Prostate gland (tissue), 2 donors: ENCODE measurements at regions not wholly inside any gene's neighbourhood (a gene's known extent, or its start where the extent isn't known, plus 50 kb on each side); places are given as distances from the start of the nearest gene placed in this dataset.

ENCODE experiments used
- DNase-seq: peaks from one replicate; pipeline ENCODE4 v3.0.0-alpha.2; 2019; ENCODE audit warnings: low spot score
- H3K27ac ChIP-seq, 2 donors: fragments of 200-600 bp; sonication (generic); 2 replicates each; pipeline ENCODE4 v1.5.1; 2017 to 2019
- H3K27me3 ChIP-seq: fragments of 200-600 bp; sonication (generic); replicated peaks from 2 replicates; pipeline ENCODE4 v1.5.1; 2019; ENCODE audit not compliant: insufficient read depth
- H3K36me3 ChIP-seq, 2 donors: fragments of 200-600 bp; sonication (generic); 1 replicate in 1 of 2; 2 replicates in 1 of 2; pipeline versions ENCODE4 v1.5.1 to v1.8.1; 2017 to 2019
- H3K4me1 ChIP-seq: fragments of 200-600 bp; sonication (generic); replicated peaks from 2 replicates; pipeline ENCODE4 v1.5.1; 2019
- H3K4me3 ChIP-seq, 2 donors: fragments of 200-600 bp; sonication (generic); 2 replicates each; pipeline ENCODE4 v1.5.1; 2017 to 2019
- H3K9me3 ChIP-seq: fragments of 200-600 bp; sonication (generic); 2 replicates; pipeline ENCODE4 v1.5.1; 2017
- POLR2A ChIP-seq: fragments of 450-650 bp; IDR thresholded peaks from one replicate; pipeline ENCODE4 v1.6.1; 2016; ENCODE audit warnings: antibody characterized with exemption, mild to moderate bottlenecking
- POLR2AphosphoS5 ChIP-seq: sonication (generic); formaldehyde crosslinking; IDR thresholded peaks from one replicate; pipeline ENCODE4 v1.6.1; 2017; ENCODE audit warnings: antibody characterized with exemption
- WGBS: methylation state at CpG from one replicate; pipeline ENCODE4 v1.1.5; 2018; 5-methylcytosine and 5-hydroxymethylcytosine counted together
- intact Hi-C: fragments of 100-400 bp; cut with DNase I; formaldehyde crosslinking; loops from one replicate; pipeline ENCODE4 v1.14.2; 2022
- TF ChIP-seq, protein P1 (sequence below), 4 experiments: fragments of 200-600 bp in 2 of 4; fragments of 450-650 bp in 2 of 4; sonication (generic) in 2 of 4; IDR thresholded peaks; 1 replicate in 3 of 4; 2 replicates in 1 of 4; pipeline ENCODE4 v1.5.1; 2016 to 2019; ENCODE audit warnings: antibody characterized with exemption in 4 of 4, mild to moderate bottlenecking in 2 of 4, moderate library complexity in 2 of 4

DNA sequence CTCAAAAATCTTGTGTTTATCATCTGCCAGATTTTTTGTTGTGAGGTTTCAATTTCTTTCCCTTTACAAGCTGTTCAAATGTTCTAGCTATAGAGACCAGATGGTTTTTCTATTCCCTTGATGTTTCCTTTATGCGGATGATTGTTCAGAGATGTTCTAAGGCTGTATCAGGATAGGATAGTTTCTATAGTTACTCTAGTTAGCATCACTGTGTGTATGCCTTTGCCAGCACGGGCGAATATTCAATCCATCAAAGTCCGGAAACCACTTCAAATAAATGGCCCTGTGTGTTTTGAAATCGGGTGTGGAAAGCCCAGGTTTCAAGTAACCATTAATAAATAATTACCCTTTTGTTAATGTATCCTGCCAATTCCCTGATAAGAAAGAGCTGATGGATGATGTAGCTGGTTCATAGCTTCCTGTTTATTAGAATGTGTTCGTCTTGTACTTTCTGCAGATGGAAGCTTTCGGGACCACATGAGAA, 149.8 kb upstream of the PRKCQ start:
- no peaks in the 10 kb centered on the region for H3K27me3 ChIP-seq
- no peak overlapping the region for H3K27ac ChIP-seq
- H3K4me3 ChIP-seq, result no peak overlapping the region
- H3K4me1 ChIP-seq, result no peaks in the 10 kb centered on the region
- no peak for TF ChIP-seq POLR2A
- TF ChIP-seq POLR2AphosphoS5, result no peak
- TF ChIP-seq, protein P1, sequence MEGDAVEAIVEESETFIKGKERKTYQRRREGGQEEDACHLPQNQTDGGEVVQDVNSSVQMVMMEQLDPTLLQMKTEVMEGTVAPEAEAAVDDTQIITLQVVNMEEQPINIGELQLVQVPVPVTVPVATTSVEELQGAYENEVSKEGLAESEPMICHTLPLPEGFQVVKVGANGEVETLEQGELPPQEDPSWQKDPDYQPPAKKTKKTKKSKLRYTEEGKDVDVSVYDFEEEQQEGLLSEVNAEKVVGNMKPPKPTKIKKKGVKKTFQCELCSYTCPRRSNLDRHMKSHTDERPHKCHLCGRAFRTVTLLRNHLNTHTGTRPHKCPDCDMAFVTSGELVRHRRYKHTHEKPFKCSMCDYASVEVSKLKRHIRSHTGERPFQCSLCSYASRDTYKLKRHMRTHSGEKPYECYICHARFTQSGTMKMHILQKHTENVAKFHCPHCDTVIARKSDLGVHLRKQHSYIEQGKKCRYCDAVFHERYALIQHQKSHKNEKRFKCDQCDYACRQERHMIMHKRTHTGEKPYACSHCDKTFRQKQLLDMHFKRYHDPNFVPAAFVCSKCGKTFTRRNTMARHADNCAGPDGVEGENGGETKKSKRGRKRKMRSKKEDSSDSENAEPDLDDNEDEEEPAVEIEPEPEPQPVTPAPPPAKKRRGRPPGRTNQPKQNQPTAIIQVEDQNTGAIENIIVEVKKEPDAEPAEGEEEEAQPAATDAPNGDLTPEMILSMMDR (IDR thresholded peaks at IDR 0.05), result no peak
- no peaks in the 10 kb centered on the region for H3K36me3 ChIP-seq
- no peak for DNase-seq
- intact Hi-C loops, result no loop called here
- WGBS, result 24% methylated on average over 7 of the region's 7 CpGs
- H3K9me3 ChIP-seq, result no peaks in the 10 kb centered on the region

DNA sequence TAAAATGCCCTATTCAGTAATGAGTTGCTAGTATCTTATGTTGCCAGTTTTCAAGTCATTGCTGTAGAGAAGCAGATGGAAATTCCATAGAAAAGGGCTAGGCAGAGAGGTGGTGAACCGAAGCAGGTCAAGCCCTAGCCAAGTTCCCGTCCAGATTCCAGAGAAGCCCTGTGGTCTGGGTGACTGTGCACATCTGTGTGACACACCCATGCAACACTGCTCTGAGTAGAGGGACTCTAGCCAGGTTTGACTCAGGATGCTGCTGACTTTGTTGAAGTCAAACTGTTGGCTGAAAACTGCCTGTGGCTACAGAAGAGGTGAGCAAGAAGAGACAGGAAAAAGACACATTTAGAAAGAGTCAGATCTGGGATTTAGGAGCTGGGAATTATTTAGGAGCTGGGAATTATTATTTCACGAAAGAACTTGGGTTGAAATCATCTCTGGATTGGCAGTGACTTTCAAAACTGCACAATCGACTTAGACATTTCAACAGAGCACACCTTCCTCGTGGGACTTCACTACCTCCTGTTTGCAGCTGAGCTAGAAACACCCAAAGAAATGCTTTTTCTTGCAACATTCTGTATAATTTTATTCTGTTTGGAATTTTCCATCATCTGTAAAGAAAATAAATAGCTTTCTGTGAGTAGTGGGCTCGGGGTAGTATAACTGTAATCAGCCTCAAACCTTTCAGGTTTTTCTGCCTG, 149.1 kb upstream of the PRKCQ start:
- WGBS, result 44% methylated on average over 6 of the region's 6 CpGs
- no peaks in the 10 kb centered on the region for H3K9me3 ChIP-seq
- H3K27ac ChIP-seq, result no peak overlapping the region
- H3K27me3 ChIP-seq, result no peaks in the 10 kb centered on the region
- H3K36me3 ChIP-seq, result no peaks in the 10 kb centered on the region
- H3K4me1 ChIP-seq, result no peaks in the 10 kb centered on the region
- no peak overlapping the region for H3K4me3 ChIP-seq
- intact Hi-C loops, result no loop called here
- TF ChIP-seq POLR2AphosphoS5 (no peak), POLR2A (no peak)
- TF ChIP-seq, protein P1 (IDR thresholded peaks at IDR 0.05), result no peak
- no peak for DNase-seq

DNA sequence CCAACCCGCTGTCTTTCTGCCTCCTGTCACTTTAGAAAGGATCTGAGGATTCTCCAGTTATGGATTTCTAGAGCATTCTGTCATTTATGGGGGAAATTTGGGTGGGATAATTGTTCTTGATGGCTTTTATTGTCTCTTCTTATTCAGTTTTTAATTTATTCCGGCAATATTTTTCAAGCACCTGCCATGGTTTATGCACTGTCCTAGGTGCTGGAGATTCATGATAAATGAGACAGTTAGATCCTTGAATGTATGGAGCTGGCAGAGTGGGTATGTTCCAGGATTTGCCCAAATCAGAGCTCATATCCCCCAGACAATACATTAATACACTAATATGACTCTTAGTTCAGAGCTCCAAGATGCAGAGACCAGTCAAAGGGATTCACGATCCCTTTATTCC, 146.8 kb upstream of the PRKCQ start:
- DNase-seq, result no peak
- intact Hi-C loops, result no loop called here
- WGBS, result 90% methylated on average over 3 of the region's 3 CpGs
- no peak for TF ChIP-seq POLR2A
- TF ChIP-seq, protein P1 (IDR thresholded peaks at IDR 0.05), result no peak
- TF ChIP-seq POLR2AphosphoS5, result no peak
- no peak overlapping the region for H3K27ac ChIP-seq
- no peaks in the 10 kb centered on the region for H3K27me3 ChIP-seq
- H3K36me3 ChIP-seq, result no peaks in the 10 kb centered on the region
- no peaks in the 10 kb centered on the region for H3K4me1 ChIP-seq
- no peaks in the 10 kb centered on the region for H3K9me3 ChIP-seq
- no peak overlapping the region for H3K4me3 ChIP-seq

DNA sequence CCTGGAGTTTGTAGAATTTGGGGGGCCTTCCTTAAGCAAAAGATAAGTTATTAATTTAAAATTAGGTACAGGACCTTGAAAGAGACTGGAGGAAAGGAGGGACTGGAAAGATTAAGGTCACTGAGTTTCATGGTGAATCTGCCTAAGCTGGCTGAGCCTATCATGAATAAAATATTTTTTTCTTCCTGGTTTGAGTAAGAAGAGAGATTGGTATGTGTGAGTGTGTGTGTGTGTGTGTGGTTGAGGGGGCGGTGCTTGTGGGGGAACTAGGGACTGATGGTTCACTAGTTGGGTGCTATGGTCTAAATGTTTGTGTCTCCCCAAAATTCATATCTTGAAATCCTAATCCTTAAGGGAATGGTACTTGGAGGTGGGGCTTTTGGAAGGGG, 142.5 kb upstream of the PRKCQ start:
- Histone ChIP-seq H3K27ac (no peak overlapping the region), H3K9me3 (no peaks in the 10 kb centered on the region), H3K4me3 (no peak overlapping the region), H3K36me3 (no peaks in the 10 kb centered on the region), H3K27me3 (no peaks in the 10 kb centered on the region), H3K4me1 (no peaks in the 10 kb centered on the region)
- intact Hi-C loops, result no loop called here
- DNase-seq, result no peak
- WGBS, result 91% methylated on average over 1 of the region's 1 CpG
- no peak for TF ChIP-seq POLR2A

DNA sequence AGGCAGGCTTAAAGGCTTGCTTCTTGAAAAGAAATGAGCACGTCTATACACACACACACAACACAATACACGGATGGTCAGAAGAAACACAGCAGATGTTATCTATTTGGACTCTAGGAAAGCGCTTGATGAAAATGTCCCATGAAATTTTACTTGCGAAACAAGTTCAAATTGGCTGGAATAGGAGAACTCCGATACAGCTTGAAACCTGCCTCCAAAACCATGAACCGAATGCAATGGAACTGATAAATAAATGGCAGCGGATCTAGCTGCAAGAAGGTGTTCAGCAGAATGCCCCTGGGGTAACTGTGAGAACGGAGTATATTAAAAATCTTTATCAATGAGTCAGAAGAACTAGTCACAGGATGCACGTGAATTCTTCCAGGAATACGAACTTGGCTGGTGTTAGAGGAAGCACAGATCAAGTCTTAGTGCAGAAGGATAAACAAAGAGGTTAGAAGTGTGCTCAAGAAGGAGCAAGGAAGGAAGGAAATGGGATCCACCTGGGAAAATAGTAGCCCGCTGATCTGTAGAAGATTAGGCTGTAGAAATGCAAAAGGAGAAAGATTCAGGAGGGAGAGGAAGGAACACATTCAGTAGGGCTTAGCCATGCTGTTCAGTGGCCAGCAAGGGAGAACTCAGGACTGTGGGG, 142.0 kb upstream of the PRKCQ start:
- H3K27ac ChIP-seq, result no peak overlapping the region
- H3K9me3 ChIP-seq, result no peaks in the 10 kb centered on the region
- H3K27me3 ChIP-seq, result no peaks in the 10 kb centered on the region
- WGBS, result 30% methylated on average over 11 of the region's 11 CpGs
- intact Hi-C loops, result no loop called here
- peak; percentile 18 for DNase-seq
- H3K4me3 ChIP-seq, result no peak overlapping the region
- no peaks in the 10 kb centered on the region for H3K4me1 ChIP-seq
- TF ChIP-seq POLR2A, result no peak
- TF ChIP-seq POLR2AphosphoS5, result peak; percentile 54
- TF ChIP-seq, protein P1 (IDR thresholded peaks at IDR 0.05), result no peak
- H3K36me3 ChIP-seq, result no peaks in the 10 kb centered on the region
